M059J (cell line): ENCODE measurements at regions not wholly inside any gene's neighbourhood (a gene's known extent, or its start where the extent isn't known, plus 50 kb on each side); places are given as distances from the start of the nearest gene placed in this dataset.
A peak's percentile ranks its signal among the peaks of the same experiment; 100 is the strongest.
"Not testable (repeated sequence)": the region's sequence is repeated elsewhere in the genome, so short reads cannot be mapped to it uniquely, and the experiment has no call there.

ENCODE experiments used
- DNase-seq: peaks from one replicate; pipeline ENCODE4 v3.0.0-alpha.2; 2012; ENCODE audit warnings: low read depth

GRCh38 chr4:117678861-117679260, 355.4 kb upstream of the NDST3 start:
- DNase-seq, result no peak

DNA sequence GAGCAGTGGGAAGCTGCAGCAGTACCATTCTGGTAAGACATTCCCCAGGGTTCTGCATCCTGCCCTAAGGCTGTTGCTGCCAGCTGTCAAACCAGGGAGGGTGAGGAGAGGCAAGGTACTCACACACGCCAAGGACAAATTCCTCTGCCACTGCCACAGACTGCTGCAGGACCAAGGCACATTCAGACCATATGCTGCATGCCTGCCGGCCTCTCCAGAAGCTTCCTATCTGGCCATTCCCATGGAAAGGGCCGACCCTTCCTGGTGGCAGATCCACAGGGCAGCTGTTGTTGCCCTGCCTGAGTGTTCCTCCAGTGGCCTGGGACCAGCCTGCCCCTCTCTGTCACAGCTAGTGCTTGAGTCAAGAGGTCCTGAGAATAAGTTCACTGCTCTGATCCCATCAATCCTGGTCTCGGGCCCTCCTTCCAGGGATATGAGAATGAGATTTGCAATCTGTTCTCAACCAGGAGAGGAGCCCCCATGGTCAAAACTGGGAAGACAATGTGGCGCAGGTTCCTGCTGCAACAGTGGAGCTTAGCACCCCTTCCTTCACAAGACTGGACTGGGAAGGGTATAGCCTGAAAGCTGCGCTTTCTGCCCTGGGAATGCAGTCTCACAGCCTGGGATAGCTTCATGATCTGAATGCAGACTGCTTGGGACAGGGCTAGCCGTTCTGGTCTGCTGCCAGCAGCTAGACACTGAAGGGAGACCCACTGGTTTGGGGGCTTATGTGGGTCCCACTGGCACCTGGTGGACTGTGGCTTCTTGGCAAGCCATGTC, 342.5 kb upstream of the NDST3 start:
- no peak for DNase-seq

- no peak for DNase-seq
These were observed 341.7 kb upstream of the NDST3 start for GRCh38 chr4:117692538-117692937.

- no peak for DNase-seq
These were observed 334.7 kb upstream of the NDST3 start for GRCh38 chr4:117699595-117699994.

DNA sequence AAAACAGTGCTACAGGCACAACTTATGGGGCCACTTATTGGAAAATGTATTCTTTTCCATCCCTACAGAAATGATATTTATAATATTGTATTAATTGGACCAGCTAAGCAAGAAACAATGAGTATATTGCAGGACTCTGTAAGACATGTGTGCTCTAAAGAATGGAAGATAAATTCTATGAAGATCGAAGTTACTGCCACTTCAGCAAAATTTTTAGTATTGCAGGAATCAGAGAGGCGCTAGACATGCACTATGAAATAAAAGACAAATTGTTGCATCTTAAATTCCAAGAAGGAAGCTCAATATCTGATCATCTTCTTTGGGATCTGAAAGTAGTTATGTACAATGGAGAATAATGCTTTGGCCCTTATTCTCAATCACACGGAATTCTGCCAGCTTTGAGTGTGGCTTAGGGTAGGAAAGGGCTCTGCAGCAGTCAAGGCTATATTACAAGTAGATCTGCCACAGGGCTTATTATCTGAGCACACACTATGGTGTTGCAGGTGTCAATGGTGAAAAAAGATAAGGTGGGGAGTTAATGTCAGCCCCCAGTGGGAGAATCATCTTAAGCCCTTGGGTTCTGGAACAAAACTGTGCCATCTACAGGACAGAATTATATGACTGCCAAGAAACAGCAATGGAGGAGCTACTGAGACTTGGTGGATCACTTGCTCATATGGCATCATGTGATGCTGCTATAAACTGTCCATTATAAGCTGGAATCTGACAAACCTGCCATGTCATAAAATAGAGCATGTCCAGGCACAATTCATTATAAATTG, 334.0 kb upstream of the NDST3 start:
- DNase-seq, result no peak

GRCh38 chr4:117702353-117702752, 331.9 kb upstream of the NDST3 start:
- no peak for DNase-seq

- DNase-seq, result no peak
These were observed 329.6 kb upstream of the NDST3 start for GRCh38 chr4:117704721-117705120.

DNA sequence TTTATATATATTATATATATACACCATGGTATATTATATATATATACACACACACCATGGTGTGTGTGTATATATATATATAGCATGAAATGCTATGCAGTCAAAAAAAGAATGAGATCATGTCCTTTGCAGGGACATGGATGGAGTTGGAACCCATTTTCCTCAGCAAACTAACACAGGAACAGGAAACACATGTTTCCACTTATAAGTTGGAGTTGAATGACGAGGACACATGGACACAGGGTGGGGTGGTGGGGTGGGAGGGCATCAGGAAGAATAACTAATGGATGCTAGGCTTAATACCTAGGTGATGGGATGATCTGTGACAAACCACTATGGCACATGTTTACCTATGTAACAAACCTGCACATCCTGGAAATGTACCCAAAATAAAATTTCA, 293.6 kb upstream of the NDST3 start:
- DNase-seq, result no peak

GRCh38 chr4:117745379-117745778, 288.9 kb upstream of the NDST3 start:
- DNase-seq, result not testable (repeated sequence)

DNA sequence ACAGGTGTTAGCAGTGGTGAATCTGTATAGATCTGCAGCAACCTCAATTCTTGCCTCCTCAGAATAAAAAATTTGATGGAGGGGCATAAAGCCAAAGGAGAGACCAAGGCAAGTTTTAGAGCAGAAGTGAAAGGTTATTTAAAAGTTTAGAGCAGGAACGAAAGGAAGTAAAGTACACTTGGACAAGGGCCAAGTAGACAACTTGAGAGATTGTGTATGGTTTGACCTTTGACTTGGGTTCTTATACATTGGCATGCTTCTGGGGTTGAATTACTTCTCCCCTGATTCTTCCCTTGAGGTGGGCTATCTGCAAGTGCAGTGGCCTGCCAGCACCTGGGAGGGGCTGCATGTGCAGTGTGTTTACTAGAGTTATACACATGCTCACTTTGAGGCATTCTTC, 278.8 kb upstream of the NDST3 start:
- DNase-seq, result no peak

DNA sequence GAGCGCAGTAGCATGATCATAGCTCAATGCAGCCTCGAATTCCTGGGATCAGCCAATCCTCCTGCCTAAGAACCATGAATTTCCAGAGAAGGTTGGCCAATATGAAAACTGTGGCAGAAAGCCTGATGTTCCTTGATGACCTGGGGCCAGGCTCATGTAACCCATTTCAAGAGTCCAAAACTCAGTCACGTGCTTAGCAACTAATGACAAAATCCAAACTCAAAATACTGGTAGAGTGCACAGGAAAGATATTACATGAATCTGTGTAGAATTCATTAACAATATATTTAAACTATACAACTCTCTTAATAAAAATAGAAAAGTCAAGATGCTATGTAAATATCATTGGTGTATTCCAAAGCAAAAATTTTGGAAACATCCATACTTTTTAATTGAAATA, 265.7 kb upstream of the NDST3 start:
- no peak for DNase-seq

DNA sequence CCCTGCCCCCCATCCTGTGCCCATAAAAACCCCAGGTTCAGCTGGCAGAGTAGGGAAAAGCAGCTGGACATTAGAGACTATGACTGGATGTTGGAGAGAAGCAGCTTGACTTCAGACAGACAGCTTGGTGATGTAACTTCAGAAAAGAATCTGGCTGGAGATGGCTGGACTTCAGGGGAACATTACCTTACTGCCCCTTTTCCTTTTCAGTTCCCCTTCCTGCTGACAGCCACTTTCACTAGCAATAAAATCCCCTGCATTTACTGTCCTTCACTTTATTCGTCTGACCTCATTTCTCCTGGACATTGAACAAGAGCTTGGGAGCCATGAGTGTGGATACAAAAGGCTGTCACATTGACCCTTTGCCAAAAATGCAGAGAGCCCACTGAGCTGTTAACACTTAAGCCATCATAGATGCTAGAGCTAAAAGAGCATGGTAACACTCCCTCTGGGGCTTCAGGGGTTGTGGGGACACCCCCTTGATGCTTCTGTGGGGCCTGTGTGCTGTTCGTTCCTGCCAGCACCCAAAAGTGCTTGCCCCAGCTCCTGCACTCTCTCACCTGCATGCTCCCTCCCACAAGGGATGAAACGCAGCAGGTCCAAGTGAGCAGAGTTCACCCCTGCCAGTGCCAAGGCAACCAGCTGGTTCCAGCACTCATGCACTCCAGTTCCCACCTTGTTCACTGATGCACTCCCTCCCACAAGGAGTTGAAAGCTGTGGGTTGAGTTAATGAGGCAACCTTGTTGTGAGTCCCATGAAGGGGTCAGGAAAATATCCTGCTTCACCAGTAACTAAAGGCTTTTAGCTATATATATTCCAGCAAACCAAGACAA, 263.8 kb upstream of the NDST3 start:
- DNase-seq, result no peak

DNA sequence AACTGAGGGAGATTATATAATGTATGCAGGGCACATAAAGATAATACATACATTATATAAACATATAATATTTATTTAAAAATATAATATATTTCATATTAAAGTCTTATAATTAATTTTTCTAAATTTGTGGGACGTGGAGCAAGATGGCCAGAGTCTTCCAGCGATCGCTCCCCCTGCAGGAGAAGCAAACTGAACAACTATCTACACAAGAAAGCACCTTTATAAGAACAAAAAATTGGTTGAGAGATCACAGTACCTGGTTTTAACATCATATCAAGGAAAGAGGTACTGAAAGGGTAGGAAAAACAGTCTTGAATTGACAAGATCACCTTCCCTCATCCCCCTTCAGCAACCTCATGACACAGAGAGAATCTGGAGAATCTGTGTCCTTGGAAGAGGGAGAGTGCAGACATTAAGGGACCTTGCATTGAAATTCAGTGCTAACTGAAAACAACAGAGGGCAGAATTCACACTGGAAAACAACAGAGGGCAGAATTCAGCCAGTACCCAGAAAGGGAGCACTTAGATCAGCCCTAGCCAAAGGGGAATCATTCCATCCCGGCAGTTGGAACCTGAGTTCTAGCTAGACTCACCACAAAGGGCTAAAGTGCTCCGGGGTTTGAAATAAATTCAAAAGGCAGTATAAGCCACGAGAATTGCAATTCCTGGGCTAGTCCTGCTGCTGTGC, 262.5 kb upstream of the NDST3 start:
- no peak for DNase-seq

DNA sequence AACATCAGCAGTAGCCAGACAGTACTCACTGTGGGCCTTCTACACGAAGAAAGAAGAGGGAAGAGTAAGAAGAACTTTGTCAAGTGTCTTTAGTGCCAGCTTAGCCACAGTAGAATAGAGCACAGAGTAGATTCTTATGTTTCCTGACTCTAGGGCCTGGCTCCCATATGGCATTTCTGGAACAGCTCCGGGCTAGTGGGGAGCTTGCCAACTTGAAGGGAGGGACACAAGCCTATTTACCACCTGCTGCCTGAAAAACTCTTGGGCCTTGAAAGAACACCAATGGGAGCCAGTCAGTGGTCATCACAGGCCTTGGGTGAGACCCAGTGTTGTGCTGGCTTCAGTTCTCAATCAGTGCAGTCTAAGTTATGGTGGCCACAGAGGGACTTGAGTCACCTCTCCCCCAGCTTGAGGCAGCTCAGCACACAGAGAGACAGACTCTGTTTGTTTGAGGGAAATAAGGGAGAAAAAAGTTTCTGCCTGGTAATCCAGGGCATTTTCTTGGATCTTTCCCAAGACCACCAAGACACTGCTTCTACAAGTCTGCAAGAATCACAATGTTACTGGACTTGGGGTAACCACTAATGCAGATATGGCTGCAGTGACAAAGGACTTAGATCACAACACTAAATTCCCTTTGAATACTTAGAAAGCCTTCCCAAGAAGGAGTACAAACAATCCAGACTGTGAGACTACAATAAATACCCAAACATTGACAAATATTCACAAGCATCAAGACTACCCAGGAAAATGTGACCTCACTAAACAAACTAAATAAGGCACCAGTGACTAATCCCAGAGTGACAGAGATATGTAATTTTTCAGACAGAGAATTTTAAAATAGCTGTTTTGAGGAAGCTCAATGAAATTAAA, 261.0 kb upstream of the NDST3 start:
- no peak for DNase-seq

DNA sequence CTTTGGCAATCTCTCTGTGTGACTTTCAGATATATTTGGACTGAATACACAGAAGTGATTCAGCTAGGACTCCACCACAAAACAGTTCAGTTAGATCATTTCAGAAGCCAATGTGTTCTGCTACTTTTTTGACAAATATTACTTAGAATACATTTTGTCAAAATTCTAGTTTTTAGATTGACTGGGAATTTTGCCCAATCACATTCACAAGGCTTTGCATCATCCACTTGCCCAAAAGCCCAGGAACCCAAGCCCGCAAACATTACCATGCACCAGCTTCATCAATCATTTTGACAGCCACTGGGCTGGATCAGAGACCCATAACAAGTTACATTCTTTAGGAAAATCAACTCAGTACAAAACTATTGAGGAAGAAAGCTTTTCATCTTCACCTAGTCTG, 256.6 kb upstream of the NDST3 start:
- DNase-seq, result peak; percentile 36

DNA sequence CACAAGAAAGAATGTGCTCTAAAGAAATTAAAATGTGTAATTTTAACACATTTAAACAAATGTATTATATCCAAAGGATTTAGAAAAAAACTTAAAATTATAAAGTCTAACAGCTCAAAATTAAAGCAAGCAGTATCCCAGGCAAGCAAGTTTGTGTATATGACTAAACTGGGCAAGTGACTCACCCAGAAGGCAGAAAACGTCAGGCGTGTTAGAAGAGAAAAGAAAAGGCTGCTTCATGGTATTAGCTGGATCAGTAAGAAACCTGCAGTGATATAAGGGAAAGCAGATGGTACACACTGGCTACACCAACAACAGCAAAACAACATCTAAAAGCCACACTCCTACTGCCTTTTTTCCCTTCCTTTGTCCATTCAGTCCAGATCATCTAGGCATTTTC, 250.6 kb upstream of the NDST3 start:
- peak; percentile 16 for DNase-seq

DNA sequence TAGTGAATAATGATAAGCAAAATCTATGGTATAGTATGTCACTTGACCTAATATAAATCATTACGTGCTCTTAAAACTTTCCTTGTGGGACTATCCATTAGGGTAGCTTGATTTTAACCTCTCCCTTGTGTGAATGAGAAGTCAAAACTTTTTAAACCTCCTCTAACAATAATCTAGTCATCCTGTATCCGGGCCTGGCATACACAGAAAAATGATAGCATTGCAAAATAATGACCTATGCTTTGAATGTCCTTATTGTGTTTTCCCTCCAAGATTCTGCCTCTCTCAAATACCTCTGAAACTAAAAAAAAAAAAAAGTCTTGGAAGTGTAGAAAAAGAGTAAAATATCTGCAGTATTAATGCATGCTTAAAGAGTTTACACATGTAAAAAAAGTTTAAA, 250.0 kb upstream of the NDST3 start:
- no peak for DNase-seq

DNA sequence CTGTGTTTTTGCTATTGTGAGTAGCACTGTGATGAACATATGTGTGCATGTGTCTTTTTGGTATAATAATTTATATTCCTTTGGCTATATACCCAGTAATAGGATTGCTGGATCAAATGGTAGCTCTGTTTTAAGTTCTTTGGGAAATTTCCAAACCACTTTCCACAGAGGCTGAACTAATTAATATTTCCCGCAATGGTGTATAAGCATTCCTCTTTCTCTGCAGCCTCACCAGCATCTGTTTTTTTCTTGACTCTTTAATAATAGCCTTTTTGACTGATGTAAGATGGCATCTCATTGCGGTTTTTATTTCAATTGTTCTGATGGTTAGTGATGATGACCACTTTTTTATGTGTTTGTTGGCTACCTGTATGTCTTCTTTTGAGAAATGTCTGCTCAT, 247.7 kb upstream of the NDST3 start:
- DNase-seq, result no peak

DNA sequence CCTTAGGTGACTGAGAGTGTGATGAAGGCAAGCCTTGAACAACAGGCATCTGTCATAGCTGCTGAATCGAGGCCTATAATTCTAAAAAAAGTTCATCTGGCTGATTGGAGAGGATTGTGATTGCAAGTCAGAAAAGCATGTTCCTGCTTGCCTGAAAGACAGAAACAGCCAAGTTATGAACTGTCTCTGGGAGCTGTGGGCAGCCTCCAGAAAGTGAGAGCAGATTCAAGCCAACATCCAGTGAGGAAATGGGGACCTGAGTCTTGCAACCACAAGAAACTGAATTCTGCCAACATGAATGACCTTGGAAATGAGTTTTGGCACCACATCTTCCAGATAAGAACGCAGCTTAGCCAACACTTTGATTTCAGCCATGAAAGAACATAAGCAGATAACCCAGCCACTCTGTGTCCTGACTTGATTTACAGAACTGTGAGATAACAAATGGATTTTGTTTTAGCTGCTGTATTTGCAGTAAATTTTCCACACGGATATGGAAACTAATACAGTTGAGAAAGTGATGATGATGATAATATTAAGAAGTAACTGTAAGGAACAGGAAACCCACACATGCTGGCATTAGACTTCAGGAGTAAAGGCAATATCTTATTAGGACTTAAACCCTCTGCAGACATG, 240.3 kb upstream of the NDST3 start:
- no peak for DNase-seq

GRCh38 chr4:117796677-117797076, 237.6 kb upstream of the NDST3 start:
- DNase-seq, result no peak
